H9 (cell line): ENCODE measurements at regions not wholly inside any gene's neighbourhood (a gene's known extent, or its start where the extent isn't known, plus 50 kb on each side); places are given as distances from the start of the nearest gene placed in this dataset.

ENCODE experiments used
- DNase-seq: peaks from one replicate; pipeline ENCODE4 v3.0.0-alpha.2; 2017
- H2AFZ ChIP-seq: one replicate; pipeline ENCODE4 v1.6.1; 2013; ENCODE audit warnings: mild to moderate bottlenecking, low read length, control low read depth, moderate library complexity
- H2AK5ac ChIP-seq: 2 replicates; pipeline ENCODE4 v1.6.1; 2013; ENCODE audit warnings: low read length, control low read depth, mixed read lengths; ENCODE audit not compliant: insufficient read length
- H2BK120ac ChIP-seq: one replicate; pipeline ENCODE4 v1.6.1; 2013; ENCODE audit warnings: low read depth, mild to moderate bottlenecking, low read length, control low read depth, inconsistent platforms; ENCODE audit not compliant: poor library complexity, severe bottlenecking
- H2BK12ac ChIP-seq: 2 replicates; pipeline ENCODE4 v1.6.1; 2013; ENCODE audit warnings: low read length, control low read depth, mixed read lengths, low read depth; ENCODE audit not compliant: insufficient read length
- H2BK15ac ChIP-seq: 2 replicates; pipeline ENCODE4 v1.6.1; 2013; ENCODE audit warnings: low read depth, low read length, control low read depth
- H2BK20ac ChIP-seq: one replicate; pipeline ENCODE4 v1.6.1; 2013; ENCODE audit warnings: low read depth, mild to moderate bottlenecking, low read length, control low read depth, inconsistent platforms; ENCODE audit not compliant: poor library complexity, severe bottlenecking
- H2BK5ac ChIP-seq: 2 replicates; pipeline ENCODE4 v1.6.1; 2013; ENCODE audit warnings: low read length, control low read depth, mixed read lengths; ENCODE audit not compliant: insufficient read length
- H3K14ac ChIP-seq: 2 replicates; pipeline ENCODE4 v1.6.1; 2013; ENCODE audit warnings: low read length, control low read depth; ENCODE audit not compliant: insufficient read depth
- H3K18ac ChIP-seq: 2 replicates; pipeline ENCODE4 v1.6.1; 2013; ENCODE audit warnings: low read depth, mild to moderate bottlenecking, mixed read lengths, low read length, control low read depth; ENCODE audit not compliant: insufficient read length
- H3K23ac ChIP-seq: 2 replicates; pipeline ENCODE4 v1.6.1; 2013; ENCODE audit warnings: low read length, control low read depth, mixed read lengths, low read depth; ENCODE audit not compliant: insufficient read length
- H3K23me2 ChIP-seq: 2 replicates; pipeline ENCODE4 v1.6.1; 2013; ENCODE audit warnings: low read depth, mild to moderate bottlenecking, mixed read lengths, low read length, control low read depth; ENCODE audit not compliant: insufficient read length, poor library complexity, severe bottlenecking
- H3K27ac ChIP-seq: 2 replicates; pipeline ENCODE4 v1.5.1; 2013; ENCODE audit warnings: low read length, control low read depth, mixed read lengths, low read depth; ENCODE audit not compliant: insufficient read length
- H3K27me3 ChIP-seq: 2 replicates; pipeline ENCODE4 v1.6.1; 2013; ENCODE audit warnings: low read length, control low read depth, inconsistent platforms; ENCODE audit not compliant: insufficient read depth
- H3K4ac ChIP-seq: 2 replicates; pipeline ENCODE4 v1.6.1; 2013; ENCODE audit warnings: low read depth, mild to moderate bottlenecking, control low read depth, inconsistent platforms, low read length, moderate library complexity
- H3K4me1 ChIP-seq: 2 replicates; pipeline ENCODE4 v1.6.1; 2013; ENCODE audit warnings: low read length, control low read depth, inconsistent platforms; ENCODE audit not compliant: insufficient read depth
- H3K4me2 ChIP-seq: 2 replicates; pipeline ENCODE4 v1.6.1; 2013; ENCODE audit warnings: low read length, control low read depth, mixed read lengths; ENCODE audit not compliant: insufficient read length, insufficient read depth
- H3K56ac ChIP-seq: 2 replicates; pipeline ENCODE4 v1.6.1; 2013; ENCODE audit warnings: low read depth, mild to moderate bottlenecking, mixed read lengths, low read length, control low read depth; ENCODE audit not compliant: insufficient read length
- H3K79me1 ChIP-seq: 2 replicates; pipeline ENCODE4 v1.6.1; 2013; ENCODE audit warnings: low read depth, mild to moderate bottlenecking, moderate library complexity, low read length, control low read depth, inconsistent platforms; ENCODE audit not compliant: insufficient read depth, poor library complexity, severe bottlenecking
- H3K79me2 ChIP-seq: 2 replicates; pipeline ENCODE4 v1.6.1; 2013; ENCODE audit warnings: low read length, control low read depth, inconsistent platforms; ENCODE audit not compliant: insufficient read depth
- H3K9ac ChIP-seq: 2 replicates; pipeline ENCODE4 v1.6.1; 2013; ENCODE audit warnings: low read length, control low read depth, mixed read lengths; ENCODE audit not compliant: insufficient read length; ENCODE audit errors: extremely low read depth
- H3K9me3 ChIP-seq: one replicate; pipeline ENCODE4 v1.6.1; 2013; ENCODE audit warnings: low read depth, low read length, inconsistent platforms; ENCODE audit not compliant: control insufficient read depth
- H3T11ph ChIP-seq: one replicate; pipeline ENCODE4 v1.6.1; 2013; ENCODE audit warnings: mild to moderate bottlenecking, low read length, control low read depth, inconsistent platforms
- H4K20me1 ChIP-seq: one replicate; pipeline ENCODE4 v1.6.1; 2013; ENCODE audit not compliant: control insufficient read depth, insufficient read length, insufficient read depth
- H4K5ac ChIP-seq: 2 replicates; pipeline ENCODE4 v1.6.1; 2013; ENCODE audit warnings: low read depth, mild to moderate bottlenecking, mixed read lengths, low read length, control low read depth; ENCODE audit not compliant: insufficient read length
- H4K8ac ChIP-seq: replicated peaks from 2 replicates; pipeline ENCODE4 v1.6.1; 2013; ENCODE audit warnings: low read length, control low read depth, mixed read lengths, low read depth; ENCODE audit not compliant: insufficient read length
- H4K91ac ChIP-seq: 2 replicates; pipeline ENCODE4 v1.6.1; 2013; ENCODE audit warnings: low read depth, mild to moderate bottlenecking, moderate library complexity, mixed read lengths, low read length, control low read depth; ENCODE audit not compliant: insufficient read length
- H3K27ac Mint-ChIP-seq, 3 experiments: 2 replicates in 2 of 3; 3 replicates in 1 of 3; pipeline ENCODE4 v1.8.0; 2020 to 2021; ENCODE audit warnings: mixed read lengths in 3 of 3, mild to moderate bottlenecking in 1 of 3, moderate library complexity in 1 of 3
- H3K27me3 Mint-ChIP-seq: 2 replicates; pipeline ENCODE4 v1.8.0; 2021; ENCODE audit warnings: low read depth, mild to moderate bottlenecking, moderate library complexity, mixed read lengths
- H3K36me3 Mint-ChIP-seq, 3 experiments: 2 replicates in 2 of 3; 3 replicates in 1 of 3; pipeline ENCODE4 v1.8.0; 2020 to 2021; ENCODE audit warnings: low read depth in 3 of 3, mixed read lengths in 3 of 3; ENCODE audit not compliant: insufficient read depth in 1 of 3
- H3K4me1 Mint-ChIP-seq, 2 experiments: 2 replicates each; pipeline ENCODE4 v1.8.0; 2020; ENCODE audit warnings: mixed read lengths in 2 of 2
- H3K4me3 Mint-ChIP-seq, 2 experiments: 2 replicates in 1 of 2; 3 replicates in 1 of 2; pipeline ENCODE4 v1.8.0; 2020 to 2021; ENCODE audit warnings: mild to moderate bottlenecking in 2 of 2, mixed read lengths in 2 of 2, moderate library complexity in 1 of 2
- H3K9me3 Mint-ChIP-seq, 2 experiments: 2 replicates in 1 of 2; 3 replicates in 1 of 2; pipeline ENCODE4 v1.8.0; 2020; ENCODE audit warnings: mild to moderate bottlenecking in 2 of 2, mixed read lengths in 2 of 2, moderate library complexity in 1 of 2
- CTCF ChIP-seq: fragments of 200-600 bp; sonication (generic); conservative IDR thresholded peaks from 3 replicates; pipeline ENCODE4 v1.8.0; 2021; ENCODE audit warnings: antibody characterized with exemption, mild to moderate bottlenecking
- WGBS: extraction: QIAGEN DNeasy Blood & Tissue Kit; methylation state at CpG from one replicate; pipeline ENCODE4 v1.1.7; 2013; ENCODE audit warnings: missing lambda C conversion rate, low lambda C conversion rate, mixed read lengths; ENCODE audit not compliant: insufficient read length; ENCODE audit errors: extremely low coverage; 5-methylcytosine and 5-hydroxymethylcytosine counted together

GRCh38 chr12:83408146-83408545, 721.4 kb downstream of the TMTC2 start:
- Mint-ChIP-seq H3K4me3 (no peak overlapping the region), H3K27ac (no peak overlapping the region), H3K4me1 (no peaks in the 10 kb centered on the region), H3K27me3 (no peaks in the 10 kb centered on the region), H3K36me3 (peaks cover 0 to 6% (median 3%) of the 10 kb centered on the region in 3 experiments; a peak in 2 of 7 replicates), H3K9me3 (peaks cover 5 to 6% of the 10 kb centered on the region in 2 experiments)
- no peak overlapping the region for H2BK20ac ChIP-seq
- no peak overlapping the region for H2BK15ac ChIP-seq
- H2BK12ac ChIP-seq, result no peak overlapping the region
- no peaks in the 10 kb centered on the region for H3K9me3 ChIP-seq
- no peak overlapping the region for H4K8ac ChIP-seq
- H3T11ph ChIP-seq, result no peak overlapping the region
- whole genome bisulfite sequencing, result no CpG with 5 or more reads among the region's 2 CpGs
- no peak for TF ChIP-seq CTCF
- no peaks in the 10 kb centered on the region for H3K23me2 ChIP-seq
- no peaks in the 10 kb centered on the region for H3K27me3 ChIP-seq
- no peak overlapping the region for H2BK5ac ChIP-seq
- H3K4me1 ChIP-seq, result no peaks in the 10 kb centered on the region
- no peak overlapping the region for H3K4me2 ChIP-seq
- H3K27ac ChIP-seq, result no peak overlapping the region
- no peak overlapping the region for H3K23ac ChIP-seq
- H3K4ac ChIP-seq, result no peak overlapping the region
- H2AFZ ChIP-seq, result no peak overlapping the region
- H3K9ac ChIP-seq, result no peak overlapping the region
- H3K56ac ChIP-seq, result no peak overlapping the region
- no peak overlapping the region for H4K5ac ChIP-seq
- H3K18ac ChIP-seq, result no peak overlapping the region
- no peak for DNase-seq
- H2AK5ac ChIP-seq, result no peak overlapping the region
- no peaks in the 10 kb centered on the region for H3K79me1 ChIP-seq
- H2BK120ac ChIP-seq, result no peak overlapping the region
- H4K20me1 ChIP-seq, result no peaks in the 10 kb centered on the region
- no peak overlapping the region for H3K14ac ChIP-seq
- no peaks in the 10 kb centered on the region for H3K79me2 ChIP-seq
- no peak overlapping the region for H4K91ac ChIP-seq
